ENCODE measurements at regions not wholly inside any gene's neighbourhood (a gene's known extent, or its start where the extent isn't known, plus 50 kb on each side); places are given as distances from the start of the nearest gene placed in this dataset.
A peak's percentile ranks its signal among the peaks of the same experiment; 100 is the strongest.

DNA sequence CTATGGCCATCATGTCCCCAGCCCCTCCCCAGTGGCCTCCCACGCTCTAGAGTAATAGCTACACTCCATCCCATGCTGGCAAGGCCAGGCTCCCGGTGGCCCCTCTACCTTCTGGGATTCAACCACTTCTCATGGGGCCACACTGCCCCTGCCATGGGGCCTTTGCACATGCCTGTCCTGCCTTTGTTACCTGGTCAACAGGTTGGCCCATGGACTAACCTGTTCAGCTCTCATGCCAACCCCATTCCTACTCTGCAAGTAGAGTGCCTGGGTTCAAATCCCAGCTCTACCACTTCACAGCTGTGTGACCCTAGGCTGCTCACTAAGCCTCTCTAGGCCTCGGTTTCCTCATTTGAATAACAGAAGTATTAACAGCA lies 98.5 kb downstream of the RFLNA start:
- Mint-ChIP-seq H3K27me3 (no peaks in the 10 kb centered on the region), H3K9me3 (no peaks in the 10 kb centered on the region), H3K4me1 (ENCODE audit: low read depth) (peaks cover 41% of the 10 kb centered on the region), H3K4me3 (no peak overlapping the region), H3K36me3 (ENCODE audit: low read depth) (peaks cover 4% of the 10 kb centered on the region), H3K27ac (no peak overlapping the region)
- TF ChIP-seq CTCF (IDR thresholded peaks at IDR 0.05) = no peak
- intact Hi-C loops (cut with micrococcal nuclease) = no loop called here
- ATAC-seq = no peak
- POLR2A ChIA-PET = no interaction called here
- DNase-seq = no peak
- CTCF ChIA-PET = interaction anchor here (1.1 kb wide), 1 partner anchor 370 kb away, joined by 3 read pairs; no protein-coding TSS in a partner anchor

DNA sequence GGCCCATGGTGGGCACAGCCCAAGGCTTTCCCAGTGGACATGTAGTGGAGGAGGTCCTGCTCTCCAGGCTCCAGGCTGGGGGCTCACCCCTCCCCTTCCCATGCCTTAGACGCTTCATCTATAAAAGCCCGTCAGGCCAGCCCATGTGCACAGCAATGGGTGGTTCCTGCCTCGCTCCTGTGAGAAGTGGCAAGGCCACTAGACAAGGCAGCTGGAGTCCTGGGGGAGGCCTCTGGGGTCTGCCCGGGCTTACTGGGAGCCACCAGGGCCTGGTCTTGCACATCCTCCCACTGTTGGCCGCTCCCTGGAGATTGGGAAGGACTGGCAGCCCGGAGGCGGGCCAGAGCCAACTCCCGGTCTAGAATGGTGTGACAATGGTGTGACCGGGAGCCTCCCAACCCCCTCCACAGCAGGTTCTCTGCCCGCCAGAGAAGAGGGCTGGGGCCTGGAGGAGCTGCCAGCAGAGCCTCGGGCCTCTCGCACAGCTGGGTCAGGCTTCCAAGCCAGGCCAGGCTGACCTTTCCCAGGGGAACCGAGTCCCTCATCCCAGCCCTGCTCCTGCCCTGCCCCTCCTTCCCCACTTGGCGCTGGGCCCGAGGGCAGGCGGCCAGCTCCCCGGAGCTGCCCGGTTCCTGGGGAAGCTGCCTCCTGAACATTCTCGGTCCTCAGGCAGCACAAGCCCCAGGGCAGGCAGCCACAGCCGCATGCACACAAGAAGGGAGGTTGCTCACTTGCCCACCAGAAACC lies 97.9 kb downstream of the RFLNA start:
- POLR2A ChIA-PET = no interaction called here
- H3K4me1 Mint-ChIP-seq (ENCODE audit: low read depth) = peaks cover 42% of the 10 kb centered on the region
- H3K9me3 Mint-ChIP-seq = no peaks in the 10 kb centered on the region
- no peak for TF ChIP-seq CTCF (IDR thresholded peaks at IDR 0.05)
- ATAC-seq (no peak), DNase-seq (no peak)
- intact Hi-C loops (cut with micrococcal nuclease) = no loop called here
- no peak overlapping the region for H3K27ac Mint-ChIP-seq
- no peaks in the 10 kb centered on the region for H3K27me3 Mint-ChIP-seq
- H3K4me3 Mint-ChIP-seq = no peak overlapping the region
- CTCF ChIA-PET = interaction anchor here (1.1 kb wide), 1 partner anchor 371 kb away, joined by 3 read pairs; no protein-coding TSS in a partner anchor
- peaks cover 4% of the 10 kb centered on the region for H3K36me3 Mint-ChIP-seq (ENCODE audit: low read depth)

DNA sequence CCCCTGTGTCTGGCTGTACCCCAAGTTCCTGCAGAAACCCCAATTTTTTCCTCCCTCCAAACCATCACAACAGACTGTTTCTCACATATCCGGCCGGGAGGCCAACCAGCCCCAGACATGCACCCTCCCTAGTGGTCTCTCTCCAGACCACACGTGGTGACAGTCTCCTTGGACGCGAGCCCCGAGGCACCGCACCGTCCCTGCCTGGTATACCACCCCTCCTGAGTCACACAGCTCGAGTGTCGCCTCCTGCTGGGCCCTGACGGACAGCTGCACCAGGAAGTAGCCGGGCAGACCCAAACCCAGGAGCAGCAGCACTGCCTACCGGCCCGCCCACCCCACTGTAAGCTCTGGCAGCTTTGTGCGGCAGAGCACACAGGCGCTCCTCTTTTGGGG lies 97.4 kb downstream of the RFLNA start:
- no peak for ATAC-seq

GRCh38 chr12:124391340-124392261 lies 96.7 kb downstream of the RFLNA start:
- Mint-ChIP-seq H3K27ac (peak overlapping the region; percentile 68), H3K4me1 (ENCODE audit: low read depth) (peaks cover 42% of the 10 kb centered on the region), H3K36me3 (ENCODE audit: low read depth) (peaks cover 4% of the 10 kb centered on the region), H3K4me3 (peak overlapping the region; percentile 18), H3K27me3 (no peaks in the 10 kb centered on the region), H3K9me3 (no peaks in the 10 kb centered on the region)
- POLR2A ChIA-PET = no interaction called here
- intact Hi-C loops (cut with micrococcal nuclease) = no loop called here
- TF ChIP-seq CTCF (IDR thresholded peaks at IDR 0.05) = no peak
- CTCF ChIA-PET = interaction anchor here (1.0 to 2.4 kb wide), 4 partner anchors 8 to 296 kb away, joined by 3 to 9 read pairs (median 4); no protein-coding TSS in a partner anchor
- peak; percentile 74 for DNase-seq
- peak; percentile 34 for ATAC-seq

More for the DNA sequence above, 97.4 kb downstream of the RFLNA start:
- Mint-ChIP-seq H3K9me3 (no peaks in the 10 kb centered on the region), H3K4me3 (no peak overlapping the region), H3K27me3 (no peaks in the 10 kb centered on the region), H3K36me3 (ENCODE audit: low read depth) (peaks cover 4% of the 10 kb centered on the region), H3K4me1 (ENCODE audit: low read depth) (peaks cover 42% of the 10 kb centered on the region), H3K27ac (peak overlapping the region; percentile 68)
- DNase-seq = peak; percentile 51
- ChIA-PET POLR2A (no interaction called here), CTCF (interaction anchor here (1.1 to 1.2 kb wide), 2 partner anchors 163 to 371 kb away, joined by 3 to 4 read pairs; no protein-coding TSS in a partner anchor)
- no peak for TF ChIP-seq CTCF (IDR thresholded peaks at IDR 0.05)
- intact Hi-C loops (cut with micrococcal nuclease) = no loop called here

All from activated CD8-positive, alpha-beta T cell treated with anti-CD3 and anti-CD28 coated beads for 36 hours (primary cell).